Neural crest cell (in vitro differentiated cells): ENCODE measurements at regions not wholly inside any gene's neighbourhood (a gene's known extent, or its start where the extent isn't known, plus 50 kb on each side); places are given as distances from the start of the nearest gene placed in this dataset.
"Not testable (repeated sequence)": the region's sequence is repeated elsewhere in the genome, so short reads cannot be mapped to it uniquely, and the experiment has no call there.

Experiments
- DNase-seq: peaks from one replicate; pipeline ENCODE4 v3.0.0; 2021; ENCODE audit warnings: low read depth, mixed read lengths, low spot score
- H3K27ac Mint-ChIP-seq: one replicate; pipeline ENCODE4 v1.8.0; 2021; ENCODE audit warnings: mild to moderate bottlenecking, mixed read lengths; ENCODE audit not compliant: unreplicated experiment
- H3K27me3 Mint-ChIP-seq: 2 replicates; pipeline ENCODE4 v1.8.0; 2021; ENCODE audit warnings: low read depth, mild to moderate bottlenecking, mixed read lengths
- H3K36me3 Mint-ChIP-seq: 2 replicates; pipeline ENCODE4 v1.8.0; 2021; ENCODE audit warnings: low read depth, mild to moderate bottlenecking, mixed read lengths
- H3K4me1 Mint-ChIP-seq: 2 replicates; pipeline ENCODE4 v1.8.0; 2021; ENCODE audit warnings: mixed read lengths
- H3K4me3 Mint-ChIP-seq: one replicate; pipeline ENCODE4 v1.8.0; 2021; ENCODE audit warnings: mild to moderate bottlenecking, mixed read lengths
- H3K9me3 Mint-ChIP-seq: 2 replicates; pipeline ENCODE4 v1.8.0; 2021; ENCODE audit warnings: mixed read lengths
- TF ChIP-seq, protein P1 (sequence below): fragments of 200-600 bp; sonication (generic); conservative IDR thresholded peaks from 2 replicates; pipeline ENCODE4 v1.5.0; 2021; ENCODE audit warnings: antibody characterized with exemption, mild to moderate bottlenecking

DNA sequence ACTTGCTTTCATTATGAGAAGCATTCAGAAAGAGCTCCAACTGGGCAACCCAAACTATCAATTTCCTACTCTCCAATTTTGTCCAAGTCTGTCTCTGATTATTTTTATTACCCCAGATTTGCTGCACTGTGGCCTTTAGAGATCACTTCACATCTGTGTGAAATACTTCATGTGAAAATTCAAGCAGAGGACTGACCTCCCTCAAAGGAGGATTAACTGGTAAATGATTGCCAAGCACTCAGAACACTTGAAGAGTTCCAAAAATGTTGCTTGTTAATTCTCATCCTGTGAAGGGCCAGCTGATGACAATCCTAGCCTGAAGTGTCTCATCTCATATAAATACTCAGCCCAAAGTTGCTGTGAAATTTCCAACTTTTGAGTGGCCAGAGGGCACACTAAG is 182.8 kb upstream of the DGKB start:
- Mint-ChIP-seq H3K4me3 (no peak overlapping the region), H3K9me3 (no peaks in the 10 kb centered on the region), H3K4me1 (peaks cover 3% of the 10 kb centered on the region), H3K27me3 (no peaks in the 10 kb centered on the region), H3K27ac (no peak overlapping the region), H3K36me3 (no peaks in the 10 kb centered on the region)
- DNase-seq: no peak
- TF ChIP-seq, protein P1, sequence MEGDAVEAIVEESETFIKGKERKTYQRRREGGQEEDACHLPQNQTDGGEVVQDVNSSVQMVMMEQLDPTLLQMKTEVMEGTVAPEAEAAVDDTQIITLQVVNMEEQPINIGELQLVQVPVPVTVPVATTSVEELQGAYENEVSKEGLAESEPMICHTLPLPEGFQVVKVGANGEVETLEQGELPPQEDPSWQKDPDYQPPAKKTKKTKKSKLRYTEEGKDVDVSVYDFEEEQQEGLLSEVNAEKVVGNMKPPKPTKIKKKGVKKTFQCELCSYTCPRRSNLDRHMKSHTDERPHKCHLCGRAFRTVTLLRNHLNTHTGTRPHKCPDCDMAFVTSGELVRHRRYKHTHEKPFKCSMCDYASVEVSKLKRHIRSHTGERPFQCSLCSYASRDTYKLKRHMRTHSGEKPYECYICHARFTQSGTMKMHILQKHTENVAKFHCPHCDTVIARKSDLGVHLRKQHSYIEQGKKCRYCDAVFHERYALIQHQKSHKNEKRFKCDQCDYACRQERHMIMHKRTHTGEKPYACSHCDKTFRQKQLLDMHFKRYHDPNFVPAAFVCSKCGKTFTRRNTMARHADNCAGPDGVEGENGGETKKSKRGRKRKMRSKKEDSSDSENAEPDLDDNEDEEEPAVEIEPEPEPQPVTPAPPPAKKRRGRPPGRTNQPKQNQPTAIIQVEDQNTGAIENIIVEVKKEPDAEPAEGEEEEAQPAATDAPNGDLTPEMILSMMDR: no peak

DNA sequence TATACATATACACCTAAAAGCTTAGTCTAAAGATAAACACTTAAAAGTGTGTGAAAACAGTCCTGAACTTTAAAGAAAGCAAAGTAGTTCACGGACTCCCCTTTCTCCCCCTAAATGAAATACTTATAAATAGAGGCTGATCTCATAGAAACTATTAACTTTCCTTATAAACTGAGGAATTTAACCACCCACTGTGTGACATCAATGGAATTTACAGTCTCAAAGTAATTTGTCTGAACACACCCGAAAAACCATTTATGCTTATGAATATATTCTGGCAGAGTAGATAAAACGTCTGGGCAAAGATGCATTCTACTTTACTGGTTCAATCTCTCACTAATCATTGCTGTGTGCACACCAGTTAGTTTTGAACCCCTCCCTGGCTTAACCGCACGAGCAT is 181.8 kb upstream of the DGKB start:
- no peaks in the 10 kb centered on the region for H3K9me3 Mint-ChIP-seq
- no peaks in the 10 kb centered on the region for H3K27me3 Mint-ChIP-seq
- no peak overlapping the region for H3K4me3 Mint-ChIP-seq
- peaks cover 3% of the 10 kb centered on the region for H3K4me1 Mint-ChIP-seq
- no peak for DNase-seq
- no peaks in the 10 kb centered on the region for H3K36me3 Mint-ChIP-seq
- no peak overlapping the region for H3K27ac Mint-ChIP-seq
- TF ChIP-seq, protein P1: no peak

DNA sequence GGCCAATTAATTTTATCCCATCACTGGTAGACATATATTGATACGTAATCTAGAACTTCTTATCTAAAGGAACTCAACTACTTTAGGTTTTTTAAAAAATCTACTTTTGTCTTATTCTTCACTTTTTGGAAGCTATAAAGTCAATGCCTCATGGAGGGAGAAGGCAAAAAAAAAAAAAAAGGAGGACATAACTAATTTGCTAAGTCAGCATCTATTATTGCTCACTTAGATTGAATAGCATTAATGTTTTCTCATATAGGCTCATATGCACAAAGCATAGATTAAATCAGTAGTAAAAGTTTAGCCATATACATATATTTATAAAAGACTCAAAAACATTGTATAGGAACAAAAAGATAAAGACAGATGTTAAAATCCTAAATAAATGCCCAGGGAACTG is 179.3 kb upstream of the DGKB start:
- Mint-ChIP-seq H3K4me3 (no peak overlapping the region), H3K27ac (no peak overlapping the region), H3K36me3 (no peaks in the 10 kb centered on the region), H3K27me3 (no peaks in the 10 kb centered on the region), H3K4me1 (no peaks in the 10 kb centered on the region), H3K9me3 (peaks cover 3% of the 10 kb centered on the region)
- TF ChIP-seq, protein P1: no peak
- no peak for DNase-seq

DNA sequence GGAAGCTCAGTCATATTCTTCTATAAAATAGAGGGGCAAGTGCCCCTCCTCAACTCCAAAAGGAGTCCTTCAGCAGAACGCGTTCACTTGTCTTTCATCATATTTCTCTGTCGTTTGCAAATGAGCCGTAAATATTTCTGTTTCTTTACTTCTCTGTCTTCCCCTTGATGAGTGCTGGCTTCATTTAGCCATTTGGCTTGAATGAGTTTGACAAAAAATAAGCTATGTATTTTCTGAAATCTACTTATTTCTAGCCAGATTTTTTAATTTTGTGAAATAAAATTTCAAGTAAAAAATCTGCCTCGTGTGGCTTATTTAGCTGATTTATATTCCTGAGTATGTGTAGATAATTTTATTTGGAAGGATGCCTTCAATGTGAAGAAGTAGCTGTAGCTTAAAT is 170.8 kb upstream of the DGKB start:
- no peaks in the 10 kb centered on the region for H3K27me3 Mint-ChIP-seq

DNA sequence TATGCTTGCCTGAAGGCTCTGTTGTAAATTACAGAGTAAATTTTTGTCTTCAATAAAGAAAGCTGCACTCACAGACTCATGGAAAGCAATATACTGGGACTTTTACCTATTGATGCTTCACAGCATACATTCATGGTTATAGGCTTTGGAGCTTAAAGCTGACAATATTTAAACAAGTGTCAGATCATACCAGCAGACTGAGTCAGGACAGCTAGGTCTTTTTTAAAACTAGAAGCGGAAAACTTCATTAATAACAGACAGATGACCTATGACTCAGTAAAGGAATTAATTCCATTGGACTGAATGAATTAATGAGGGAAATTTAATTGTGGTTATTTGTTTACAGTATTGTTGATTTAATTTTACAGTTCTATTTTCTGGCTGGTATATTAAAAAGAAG is 165.8 kb upstream of the DGKB start:
- peaks cover 7% of the 10 kb centered on the region for H3K9me3 Mint-ChIP-seq
- H3K27me3 Mint-ChIP-seq: no peaks in the 10 kb centered on the region
- H3K4me3 Mint-ChIP-seq: no peak overlapping the region
- TF ChIP-seq, protein P1: no peak
- H3K27ac Mint-ChIP-seq: no peak overlapping the region
- DNase-seq: no peak
- no peaks in the 10 kb centered on the region for H3K4me1 Mint-ChIP-seq
- H3K36me3 Mint-ChIP-seq: no peaks in the 10 kb centered on the region

More for the DNA sequence above, 170.8 kb upstream of the DGKB start:
- TF ChIP-seq, protein P1: no peak
- H3K27ac Mint-ChIP-seq: no peak overlapping the region
- H3K9me3 Mint-ChIP-seq: peaks cover 5% of the 10 kb centered on the region
- H3K4me1 Mint-ChIP-seq: no peaks in the 10 kb centered on the region
- H3K36me3 Mint-ChIP-seq: no peaks in the 10 kb centered on the region
- no peak overlapping the region for H3K4me3 Mint-ChIP-seq
- DNase-seq: no peak

DNA sequence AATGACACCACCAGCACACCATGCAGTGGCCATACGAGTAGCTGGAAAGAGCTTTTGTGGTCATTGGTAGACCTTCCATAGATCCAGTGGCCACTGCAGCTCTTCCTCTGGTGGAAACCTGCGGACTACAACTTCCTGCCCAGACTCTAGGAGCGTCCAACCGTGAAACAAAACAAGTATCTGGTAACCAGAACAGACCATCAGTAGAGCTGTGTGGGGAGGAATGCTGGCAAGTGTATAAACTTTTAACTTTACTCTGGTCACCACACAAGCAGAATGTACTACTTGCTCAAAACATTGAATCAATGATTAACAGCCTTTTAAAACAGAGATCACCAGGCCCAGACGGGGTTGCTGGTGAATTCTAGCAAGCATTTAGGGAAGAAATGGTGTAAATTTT is 154.7 kb upstream of the DGKB start:
- Mint-ChIP-seq H3K27me3 (no peaks in the 10 kb centered on the region), H3K4me1 (no peaks in the 10 kb centered on the region), H3K4me3 (no peak overlapping the region), H3K36me3 (no peaks in the 10 kb centered on the region), H3K27ac (no peak overlapping the region), H3K9me3 (no peaks in the 10 kb centered on the region)
- TF ChIP-seq, protein P1: no peak
- DNase-seq: no peak

DNA sequence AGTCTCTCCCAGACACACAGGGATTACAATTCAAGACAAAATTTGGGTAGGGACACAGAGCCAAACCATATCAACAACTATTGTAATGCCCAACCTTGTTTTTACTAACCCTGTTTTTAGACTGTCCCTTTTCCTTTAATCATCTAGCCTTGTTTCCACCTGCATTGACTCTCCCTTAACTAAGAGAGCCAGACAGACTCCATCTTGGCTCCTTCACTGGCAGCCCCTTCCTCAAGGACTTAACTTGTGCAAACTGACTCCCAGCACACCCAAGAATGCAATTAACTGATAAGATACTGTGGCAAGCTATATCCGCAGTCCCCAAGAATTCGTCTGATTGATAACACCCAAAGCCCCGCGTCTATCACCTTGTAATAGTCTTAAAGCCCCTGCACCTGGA is 151.8 kb upstream of the DGKB start:
- H3K4me3 Mint-ChIP-seq, H3K27me3 Mint-ChIP-seq, H3K27ac Mint-ChIP-seq, H3K9me3 Mint-ChIP-seq, H3K4me1 Mint-ChIP-seq, DNase-seq, H3K36me3 Mint-ChIP-seq: not testable (repeated sequence)
